GM18873 (cell line): ENCODE measurements at regions not wholly inside any gene's neighbourhood (a gene's known extent, or its start where the extent isn't known, plus 50 kb on each side); places are given as distances from the start of the nearest gene placed in this dataset.

Experiments
- ATAC-seq: cut with Tn5 transposase; IDR thresholded peaks from one replicate; pipeline ENCODE4 v1.9.1; 2021; ENCODE audit warnings: mild to moderate bottlenecking, moderate library complexity, moderate number of reproducible peaks; ENCODE audit not compliant: unreplicated experiment, low FRiP score

DNA sequence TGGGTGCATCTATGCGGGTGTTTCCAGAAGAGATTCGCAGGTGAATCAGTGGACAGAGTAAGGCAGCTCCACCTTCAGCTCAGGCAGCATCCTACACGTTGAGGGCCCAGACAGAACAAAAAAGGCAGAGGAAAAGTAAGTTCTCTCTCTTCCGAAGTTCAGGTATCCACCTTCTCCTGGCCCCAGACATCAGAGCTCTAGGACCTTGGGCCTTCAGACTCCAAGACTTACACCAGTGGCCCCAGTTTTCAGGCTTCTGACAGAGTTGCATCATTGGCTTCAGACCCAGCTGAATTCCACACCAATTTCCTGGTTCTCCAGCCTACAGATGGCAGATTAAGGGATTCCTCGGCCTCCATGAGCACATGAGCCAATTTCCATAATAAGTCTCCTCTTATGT, 102.2 kb upstream of the GPR26 start:
- no peak for ATAC-seq

DNA sequence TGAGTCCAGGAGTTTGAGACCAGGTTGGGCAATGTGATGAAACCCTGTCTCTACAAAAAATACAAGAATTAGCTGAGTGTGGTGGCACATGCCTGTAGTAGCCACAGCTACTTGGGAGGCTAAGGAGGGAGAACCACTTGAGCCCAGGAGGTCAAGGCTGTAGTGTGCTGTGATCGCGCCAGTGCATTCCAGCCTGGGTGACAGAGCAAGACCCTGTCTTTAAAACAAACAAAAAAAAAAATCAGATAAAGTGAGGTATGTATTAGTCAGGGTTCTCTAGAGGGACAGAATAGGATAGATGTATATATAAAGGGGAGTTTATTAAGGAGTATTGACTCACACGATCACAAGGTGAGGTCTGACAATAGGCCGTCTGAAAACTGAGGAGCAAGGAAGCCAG, 101.5 kb upstream of the GPR26 start:
- ATAC-seq: no peak

DNA sequence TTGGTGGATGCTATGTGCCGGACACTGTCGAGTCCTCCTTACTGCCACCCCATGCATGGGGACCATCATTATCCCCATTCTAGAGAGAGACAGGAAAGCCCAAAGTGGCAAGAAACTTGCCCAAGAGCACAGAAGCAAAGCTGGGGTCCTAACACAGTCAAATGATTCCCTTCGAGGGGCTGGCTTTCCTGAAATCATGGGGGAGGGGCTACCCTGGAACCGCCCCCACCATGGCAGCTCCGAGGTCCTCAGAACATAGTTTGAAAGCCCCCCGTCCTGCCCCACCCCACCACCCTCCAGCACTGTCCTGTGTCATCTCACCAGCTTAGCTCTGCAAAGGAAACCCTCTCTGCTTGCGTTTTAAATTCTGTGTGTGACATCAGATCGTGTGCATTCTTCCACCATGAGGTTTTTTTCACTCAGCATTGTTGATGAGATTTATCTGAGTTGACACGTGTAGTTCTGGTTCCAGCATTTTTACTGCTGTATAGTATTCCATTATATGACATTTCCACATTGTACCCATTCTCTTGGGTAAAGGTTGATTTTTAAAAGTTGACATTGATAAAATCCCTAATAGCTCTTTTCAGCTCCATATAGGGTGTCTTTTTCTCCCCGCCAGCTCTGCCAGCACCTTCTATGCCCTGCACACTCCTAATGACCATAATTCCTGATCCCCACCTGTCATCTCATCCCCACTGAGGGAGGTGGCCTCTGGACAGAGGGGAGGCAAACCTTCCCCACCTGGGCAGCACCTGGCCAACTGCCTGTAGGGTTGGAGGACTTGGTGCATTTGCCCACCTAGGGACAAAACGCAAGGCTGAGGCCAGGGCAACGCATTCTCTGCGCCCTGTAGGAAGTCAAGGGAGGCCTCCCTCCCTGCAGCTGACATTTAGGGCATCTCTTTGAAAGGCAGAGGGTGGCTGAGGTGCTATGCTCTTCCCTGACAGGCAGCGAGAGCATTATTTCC, 100.2 kb upstream of the GPR26 start:
- no peak for ATAC-seq

DNA sequence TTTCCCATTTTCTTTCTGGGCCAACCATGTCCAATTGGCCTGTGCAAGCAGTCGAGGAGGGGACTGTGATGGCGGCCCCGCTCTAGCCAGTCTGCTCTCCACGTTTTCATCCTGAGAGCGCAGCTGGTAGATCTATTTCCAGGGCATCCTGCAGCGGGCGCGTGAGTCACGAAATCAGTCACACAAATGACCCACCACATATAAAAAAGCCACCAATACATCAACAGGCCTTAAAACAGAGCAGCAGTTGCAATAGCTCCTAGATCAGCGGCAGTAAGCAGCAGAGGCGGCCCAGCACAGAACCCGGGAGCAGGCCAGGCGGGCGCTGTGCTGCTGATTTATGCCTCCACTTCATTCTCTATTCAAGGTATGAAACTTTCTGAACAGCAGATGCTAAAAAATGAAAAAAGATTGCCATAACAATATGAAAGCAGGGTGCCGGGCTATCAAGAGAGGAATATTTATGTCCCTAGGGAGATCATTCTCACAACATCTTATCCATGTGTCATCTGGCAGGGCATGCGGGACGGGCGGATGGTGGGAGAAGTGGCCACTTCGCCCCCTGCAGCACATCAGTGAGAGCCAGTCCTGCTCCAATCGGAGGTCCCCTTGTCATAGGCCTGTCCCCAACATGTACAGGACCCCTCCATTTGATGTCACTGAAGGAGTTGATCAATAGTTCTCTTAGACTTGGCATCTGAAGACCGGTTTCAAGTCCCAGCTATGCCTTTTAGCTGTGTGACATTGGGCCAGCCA, 98.0 kb upstream of the GPR26 start:
- no peak for ATAC-seq

DNA sequence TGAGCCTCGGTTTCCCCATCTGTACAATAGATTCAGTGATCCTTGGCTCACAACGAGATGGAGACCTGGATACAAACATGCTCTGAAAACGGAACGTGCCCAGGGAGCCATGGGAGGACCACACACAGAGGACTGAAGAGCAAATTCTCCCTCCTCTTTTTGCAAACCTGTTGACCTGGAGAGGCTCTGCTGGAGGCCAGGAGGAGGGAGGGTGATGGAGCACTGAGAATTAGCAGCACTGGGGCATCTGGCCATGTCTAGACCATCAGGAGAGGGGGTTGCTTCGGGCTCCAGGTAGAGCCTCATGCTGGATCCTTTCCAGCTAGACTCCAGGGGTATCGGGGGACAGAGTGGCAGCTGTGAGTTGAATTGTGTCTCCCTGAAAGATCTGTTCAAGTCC, 97.4 kb upstream of the GPR26 start:
- no peak for ATAC-seq

DNA sequence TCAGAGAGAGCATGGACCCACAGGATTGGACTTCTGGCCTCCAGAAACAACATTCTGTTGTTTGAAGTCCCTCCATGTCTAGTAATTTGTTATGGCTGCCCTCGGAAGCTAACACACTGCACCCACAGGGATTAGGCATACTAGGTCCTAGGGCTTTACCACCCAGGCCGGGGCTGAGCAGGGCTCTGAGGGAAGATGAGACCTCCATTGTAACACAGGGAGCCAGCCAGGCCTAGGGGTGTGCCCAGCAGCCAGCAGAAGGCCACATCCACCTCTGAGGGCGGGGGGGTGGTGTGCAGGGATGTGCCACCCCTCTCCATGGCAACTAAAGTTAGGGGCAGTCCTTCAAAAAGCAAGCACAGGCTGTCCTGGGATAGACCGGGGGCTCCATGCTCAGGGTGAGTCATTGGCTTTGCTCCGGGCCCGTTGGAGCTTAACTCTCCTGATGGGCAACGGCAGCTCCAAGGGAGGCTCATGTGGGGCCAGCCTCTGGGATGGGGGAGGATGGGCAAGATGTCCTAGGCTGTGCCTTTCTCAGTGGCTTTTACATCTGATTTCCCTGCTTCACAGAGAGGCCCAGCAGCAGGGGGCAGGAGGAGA, 96.6 kb upstream of the GPR26 start:
- ATAC-seq: no peak

DNA sequence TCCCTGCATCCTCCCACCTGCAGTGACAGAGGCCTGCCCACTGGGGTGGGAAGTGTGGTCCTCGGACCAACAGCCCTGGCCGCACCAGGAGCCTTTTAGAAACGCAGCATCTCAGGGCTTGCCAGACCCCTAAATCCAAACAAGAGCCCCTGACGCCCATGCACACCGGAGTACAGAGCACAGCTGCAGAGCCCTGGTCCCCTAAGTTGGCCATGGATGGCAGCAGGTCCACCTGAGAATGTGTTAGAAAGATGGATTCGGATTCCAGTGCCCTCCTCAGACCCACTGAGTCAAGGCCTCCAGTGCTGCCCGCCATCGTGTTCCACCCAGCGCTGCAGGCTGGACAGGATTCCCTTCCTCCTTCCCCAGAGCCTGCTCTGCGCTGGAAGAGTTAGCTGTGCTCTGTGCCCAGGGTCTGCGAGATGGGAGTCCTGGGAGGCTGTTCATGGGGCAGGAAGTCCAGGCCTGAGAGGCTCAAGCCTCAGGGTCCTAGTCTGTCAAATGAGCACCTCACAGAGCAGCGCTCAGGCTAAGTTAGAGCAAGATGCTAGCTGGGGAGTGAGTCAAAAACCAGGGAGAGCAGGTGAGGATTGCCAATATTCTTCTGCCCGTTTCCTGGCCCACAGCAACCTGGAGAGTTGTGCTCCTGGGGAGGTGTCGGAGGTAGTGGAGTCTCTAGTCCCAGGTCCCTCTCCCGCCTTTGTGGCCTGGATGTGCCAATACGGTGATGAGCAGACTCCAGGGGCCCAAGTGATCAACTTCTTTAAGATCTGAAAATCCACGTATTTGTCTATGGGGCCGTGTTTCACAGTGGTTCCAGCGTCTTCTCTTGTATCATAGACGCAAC, 95.9 kb upstream of the GPR26 start:
- no peak for ATAC-seq

DNA sequence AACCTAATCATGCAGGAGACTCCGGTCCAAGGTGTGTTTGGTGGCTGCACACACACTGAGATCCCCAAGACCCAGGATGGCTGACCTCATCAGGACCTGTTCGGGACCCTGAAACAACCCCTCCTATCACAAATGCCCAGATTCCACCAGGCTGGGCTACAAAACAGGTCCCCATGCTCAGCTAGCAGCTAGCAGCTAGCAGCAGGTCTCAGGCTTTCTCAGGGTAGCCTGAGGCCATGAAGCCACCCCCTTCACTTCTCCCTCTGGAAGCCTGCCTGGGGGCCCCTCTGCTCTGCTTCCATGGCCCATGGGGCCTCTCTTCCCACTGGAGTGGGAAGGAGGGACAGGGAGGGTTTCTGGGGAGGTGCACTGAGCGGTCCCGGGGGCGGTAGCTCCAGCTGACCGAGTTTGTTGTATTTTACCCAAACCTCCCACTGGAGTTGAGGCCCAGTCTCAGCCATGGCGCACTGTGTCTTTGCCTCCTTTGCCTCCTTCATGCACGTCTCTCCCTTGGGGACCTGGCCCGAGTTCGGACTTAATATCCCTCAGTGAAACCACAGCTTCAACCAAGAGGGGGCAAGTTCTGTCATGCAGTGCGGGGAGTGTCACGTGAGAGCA, 95.1 kb upstream of the GPR26 start:
- no peak for ATAC-seq

DNA sequence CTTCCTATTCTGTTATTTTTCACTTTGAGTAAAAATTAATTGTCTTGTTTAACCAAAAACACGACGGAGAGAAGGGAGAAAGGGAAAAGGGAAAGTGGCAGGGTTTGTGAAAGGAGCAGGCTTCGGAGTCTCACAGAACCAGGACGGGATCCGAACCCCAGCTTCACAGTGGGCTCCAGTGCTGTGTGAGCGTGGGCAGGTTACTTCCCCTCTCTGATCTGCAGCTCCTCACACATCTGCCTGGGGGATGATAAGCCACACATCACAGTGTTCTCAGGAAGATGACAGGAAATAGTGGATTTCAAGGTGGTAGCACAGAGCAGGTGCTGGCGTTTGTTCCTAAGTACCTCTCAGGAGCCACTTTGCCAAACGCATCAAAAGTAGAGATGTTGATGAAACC, 94.2 kb upstream of the GPR26 start:
- no peak for ATAC-seq

DNA sequence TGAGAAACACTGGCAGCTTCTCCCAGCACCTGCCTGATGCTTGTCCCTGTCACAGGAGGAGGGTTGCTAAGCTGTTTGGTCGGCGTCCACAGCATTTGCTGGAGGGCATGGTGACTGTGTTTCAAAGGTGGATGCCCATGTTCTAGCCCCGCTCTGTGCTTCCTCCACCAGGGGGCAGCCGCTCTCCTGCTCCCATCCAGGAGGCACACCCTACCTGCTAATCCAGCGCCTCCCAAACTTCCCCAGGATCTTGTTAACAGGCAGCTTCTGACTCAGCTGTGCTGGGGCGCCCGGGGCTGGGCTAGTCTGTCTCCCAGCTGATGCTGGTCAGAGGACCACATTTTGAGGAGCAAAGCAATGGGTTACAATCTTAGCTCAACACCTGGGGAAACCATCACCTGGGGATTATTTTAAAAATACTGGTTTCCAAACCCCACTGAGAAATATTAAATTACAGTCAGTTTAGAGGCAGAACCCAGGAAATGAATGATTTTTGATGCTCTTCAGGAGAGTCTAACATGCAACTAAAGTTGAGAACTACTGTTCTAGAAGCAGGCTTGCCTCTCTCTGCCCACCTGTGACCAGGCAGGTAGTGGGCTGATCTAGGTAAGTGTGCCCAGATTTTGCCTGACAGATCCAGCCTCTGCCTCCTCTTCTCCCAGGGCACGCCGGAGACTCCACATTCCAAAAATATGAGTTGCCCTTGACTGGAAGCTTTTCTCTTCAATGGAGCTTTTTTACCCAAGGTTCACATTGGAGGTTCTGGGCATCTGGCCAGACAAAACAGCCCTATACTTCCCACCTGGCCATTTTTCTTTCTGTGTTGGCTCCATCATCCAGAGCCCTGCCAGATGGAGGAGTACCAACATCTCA, 92.7 kb upstream of the GPR26 start:
- no peak for ATAC-seq

DNA sequence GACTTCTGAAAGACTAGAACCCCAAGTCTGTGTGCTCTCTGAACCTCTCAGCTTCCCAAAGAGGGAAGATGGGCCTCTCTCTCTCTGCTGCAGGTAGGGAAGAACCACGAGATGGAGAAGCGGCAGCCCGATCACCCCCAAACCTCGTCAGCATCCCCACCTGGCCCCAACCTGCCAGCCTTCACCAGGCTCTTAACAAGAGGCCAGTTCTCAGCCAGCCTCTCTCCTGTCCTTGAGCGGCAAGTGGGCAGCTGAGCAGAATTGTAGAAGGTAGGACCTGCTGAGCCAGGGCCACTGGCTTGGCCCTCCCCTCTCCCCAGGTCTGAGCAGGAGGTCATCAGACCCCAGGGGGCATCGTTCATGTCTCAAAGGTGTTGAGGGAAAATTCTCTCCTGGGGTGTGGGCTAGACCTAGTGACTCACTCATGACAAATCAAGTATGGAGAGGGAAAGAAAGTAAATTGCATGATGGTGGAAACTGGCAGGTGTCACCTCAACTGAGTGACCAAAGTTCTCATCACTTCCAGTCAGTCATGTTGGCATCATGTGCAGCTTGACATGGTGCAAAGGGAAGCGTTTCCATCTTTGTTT, 92.0 kb upstream of the GPR26 start:
- ATAC-seq: no peak

DNA sequence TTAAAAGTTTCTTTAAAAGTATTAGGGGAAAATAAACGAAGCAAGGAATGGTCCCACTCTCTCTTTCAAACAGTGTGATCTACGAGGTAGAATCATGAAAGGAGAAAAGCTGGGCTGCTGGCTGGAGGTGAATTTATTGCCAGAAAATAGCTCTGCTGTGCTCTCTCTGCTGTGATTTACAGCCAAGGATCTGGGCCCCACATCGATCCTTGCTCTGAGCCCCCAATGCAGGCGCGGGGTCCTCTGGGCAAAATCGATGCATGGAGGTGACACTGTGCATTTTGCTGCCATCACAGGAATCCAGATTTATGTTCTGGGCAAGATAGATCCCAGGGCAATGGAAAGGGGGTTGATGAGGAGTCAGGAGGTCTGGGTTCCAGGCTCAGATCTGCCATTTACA, 91.0 kb upstream of the GPR26 start:
- no peak for ATAC-seq

DNA sequence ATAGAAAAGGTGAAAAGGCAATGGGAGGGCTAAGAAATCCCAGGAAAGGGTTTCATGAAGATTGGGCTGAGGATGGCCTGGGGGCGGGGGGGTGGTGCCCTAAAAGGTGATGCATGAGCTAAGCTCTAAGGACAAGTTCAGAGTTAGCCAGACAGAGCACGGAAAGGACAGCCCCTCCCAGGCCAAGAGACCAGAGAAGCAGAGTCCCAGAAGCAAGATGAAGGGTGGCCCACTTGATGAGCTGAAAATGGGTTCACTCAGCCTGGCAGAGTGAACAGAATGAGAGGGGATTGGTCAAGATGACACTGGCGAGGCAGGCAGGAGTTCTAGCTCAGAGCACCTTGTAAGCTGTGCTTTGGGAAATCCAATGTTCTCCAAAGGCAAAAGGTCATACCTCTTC, 89.4 kb upstream of the GPR26 start:
- no peak for ATAC-seq

DNA sequence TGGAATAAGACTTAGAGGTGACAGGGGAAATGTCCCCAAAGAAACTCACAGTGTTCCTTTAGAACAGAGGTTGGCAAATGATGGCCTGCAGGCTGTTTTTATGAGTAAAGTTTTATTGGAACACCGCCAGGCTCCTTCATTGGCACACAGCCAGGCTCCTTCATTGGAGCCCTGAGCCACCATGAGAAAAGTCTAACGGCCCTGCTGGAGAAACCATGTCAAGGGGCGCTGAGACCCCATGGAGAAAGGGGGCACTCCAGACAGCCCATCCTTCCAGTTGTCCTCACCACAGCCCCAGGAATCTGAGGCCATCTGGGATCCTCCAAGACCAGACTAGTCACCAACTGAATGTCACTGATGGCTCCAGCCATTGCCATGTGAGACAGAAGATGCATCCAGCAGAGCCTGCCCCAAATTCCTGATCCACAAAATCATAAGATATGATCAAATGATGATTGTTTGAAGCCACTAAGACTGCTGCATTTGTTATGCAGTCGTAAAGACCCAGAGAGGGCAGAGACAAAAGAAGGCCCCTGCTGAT, 88.2 kb upstream of the GPR26 start:
- no peak for ATAC-seq

DNA sequence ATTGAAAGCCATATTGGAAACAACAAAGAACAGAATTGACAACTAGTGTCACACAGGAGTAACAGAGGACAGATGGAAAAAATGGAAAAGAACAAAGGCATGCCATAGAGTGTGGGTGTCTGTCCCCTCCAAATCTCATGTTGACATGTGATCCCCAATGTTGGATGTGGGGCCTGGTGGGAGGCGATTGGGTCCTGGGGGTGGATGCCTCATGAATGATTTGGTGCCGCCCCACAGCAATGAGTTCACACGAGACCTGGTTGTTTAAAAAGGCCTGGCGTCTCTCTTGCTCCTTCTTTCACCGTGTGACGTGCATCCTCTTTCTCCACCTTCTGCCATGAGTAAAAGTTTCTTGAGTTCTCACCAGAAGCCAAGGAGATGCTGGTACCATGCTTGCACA, 87.4 kb upstream of the GPR26 start:
- ATAC-seq: no peak

DNA sequence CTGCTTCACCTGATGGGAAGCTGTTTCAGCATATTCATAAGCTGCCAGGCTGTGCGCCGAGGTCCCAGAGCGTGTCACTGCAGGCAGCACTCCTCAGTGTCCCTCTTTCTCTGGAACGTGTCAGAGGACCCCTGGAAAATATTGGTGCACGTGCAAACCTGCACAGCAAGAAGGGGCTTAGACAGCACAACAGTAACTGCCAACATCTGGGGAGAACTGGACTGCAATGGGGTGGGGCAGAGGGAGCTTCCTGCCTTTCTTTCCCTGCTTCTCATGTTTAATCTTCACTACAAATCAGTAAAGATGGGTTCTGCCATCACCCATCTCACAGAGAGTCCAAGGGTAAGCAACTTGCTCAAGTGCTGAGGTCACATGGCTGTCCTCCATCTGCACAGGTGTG, 86.5 kb upstream of the GPR26 start:
- ATAC-seq: no peak

DNA sequence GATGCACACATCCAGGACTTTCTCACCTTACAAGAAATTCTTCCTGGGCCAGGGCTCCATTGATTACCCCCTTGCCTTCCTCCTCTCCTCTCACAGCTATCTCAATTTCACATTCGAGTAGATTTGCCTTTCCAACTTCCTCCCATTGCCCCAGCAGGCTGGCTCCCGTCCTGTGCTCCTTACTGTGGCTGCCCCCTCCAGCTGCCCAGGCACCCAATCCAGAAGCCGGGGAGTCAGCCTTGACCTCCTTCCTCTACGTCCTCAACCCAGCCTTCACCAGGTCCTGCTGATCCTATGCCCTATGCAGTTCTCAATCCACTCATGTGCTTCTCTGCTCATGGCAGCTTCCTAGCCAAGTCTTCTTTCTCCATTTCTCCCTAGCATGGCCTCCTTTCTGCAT, 85.7 kb upstream of the GPR26 start:
- ATAC-seq: no peak

DNA sequence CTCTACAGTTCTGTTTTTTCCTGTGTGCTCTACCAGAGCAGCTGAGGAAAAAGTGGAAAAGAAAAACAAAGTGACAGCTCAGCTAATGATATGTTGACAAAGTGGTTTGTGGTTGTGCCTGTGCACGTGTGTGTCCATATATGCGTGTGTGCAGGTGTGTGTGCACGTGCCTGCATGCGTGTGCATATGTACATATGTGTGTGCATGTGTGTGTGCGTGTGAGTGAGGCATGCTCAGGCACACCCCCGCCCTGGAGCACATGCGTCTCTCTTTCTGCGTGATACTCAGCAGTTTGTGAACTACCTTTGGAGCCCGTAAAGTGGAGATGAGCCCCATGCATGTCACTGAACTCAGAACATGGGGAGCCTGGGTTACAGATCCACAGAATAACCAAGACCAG, 84.5 kb upstream of the GPR26 start:
- no peak for ATAC-seq
